Fibroblast of pulmonary artery (primary cell): ENCODE measurements at regions not wholly inside any gene's neighbourhood (a gene's known extent, or its start where the extent isn't known, plus 50 kb on each side); places are given as distances from the start of the nearest gene placed in this dataset.

Experiments
- DNase-seq: peaks from one replicate; pipeline ENCODE4 v3.0.0-alpha.2; 2010; ENCODE audit warnings: low read depth
- H3K4me3 ChIP-seq: replicated peaks from 2 replicates; pipeline ENCODE4 v1.5.1; 2011; ENCODE audit warnings: low read depth, mild to moderate bottlenecking, control low read depth, low read length, moderate library complexity
- TF ChIP-seq, protein P1 (sequence below): IDR thresholded peaks from 2 replicates; pipeline ENCODE4 v1.5.1; 2011; ENCODE audit warnings: mild to moderate bottlenecking, control low read depth, low read length, inconsistent platforms; ENCODE audit errors: missing control alignments

DNA sequence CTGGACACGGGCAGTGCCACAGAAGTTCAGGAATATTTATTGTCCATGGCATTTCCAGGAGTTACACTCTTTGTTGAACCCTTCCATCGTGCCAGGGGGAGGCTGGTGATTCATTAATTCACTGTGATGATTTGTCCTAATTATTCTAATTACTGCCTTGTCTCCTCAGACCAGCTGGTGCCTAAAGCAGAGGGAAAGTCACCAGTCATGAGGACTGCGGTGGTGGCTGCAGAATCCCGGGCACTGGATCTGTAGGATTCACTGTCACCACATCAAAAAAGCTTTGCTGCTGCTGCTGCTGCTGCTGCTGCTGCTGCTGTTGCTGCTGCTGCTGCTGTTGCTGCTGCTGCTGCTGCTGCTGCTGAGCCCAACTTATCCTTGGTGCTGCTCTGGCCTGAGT is 908.2 kb downstream of the TSN start:
- H3K4me3 ChIP-seq, result no peak overlapping the region
- TF ChIP-seq, protein P1, sequence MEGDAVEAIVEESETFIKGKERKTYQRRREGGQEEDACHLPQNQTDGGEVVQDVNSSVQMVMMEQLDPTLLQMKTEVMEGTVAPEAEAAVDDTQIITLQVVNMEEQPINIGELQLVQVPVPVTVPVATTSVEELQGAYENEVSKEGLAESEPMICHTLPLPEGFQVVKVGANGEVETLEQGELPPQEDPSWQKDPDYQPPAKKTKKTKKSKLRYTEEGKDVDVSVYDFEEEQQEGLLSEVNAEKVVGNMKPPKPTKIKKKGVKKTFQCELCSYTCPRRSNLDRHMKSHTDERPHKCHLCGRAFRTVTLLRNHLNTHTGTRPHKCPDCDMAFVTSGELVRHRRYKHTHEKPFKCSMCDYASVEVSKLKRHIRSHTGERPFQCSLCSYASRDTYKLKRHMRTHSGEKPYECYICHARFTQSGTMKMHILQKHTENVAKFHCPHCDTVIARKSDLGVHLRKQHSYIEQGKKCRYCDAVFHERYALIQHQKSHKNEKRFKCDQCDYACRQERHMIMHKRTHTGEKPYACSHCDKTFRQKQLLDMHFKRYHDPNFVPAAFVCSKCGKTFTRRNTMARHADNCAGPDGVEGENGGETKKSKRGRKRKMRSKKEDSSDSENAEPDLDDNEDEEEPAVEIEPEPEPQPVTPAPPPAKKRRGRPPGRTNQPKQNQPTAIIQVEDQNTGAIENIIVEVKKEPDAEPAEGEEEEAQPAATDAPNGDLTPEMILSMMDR, result no peak
- no peak for DNase-seq

DNA sequence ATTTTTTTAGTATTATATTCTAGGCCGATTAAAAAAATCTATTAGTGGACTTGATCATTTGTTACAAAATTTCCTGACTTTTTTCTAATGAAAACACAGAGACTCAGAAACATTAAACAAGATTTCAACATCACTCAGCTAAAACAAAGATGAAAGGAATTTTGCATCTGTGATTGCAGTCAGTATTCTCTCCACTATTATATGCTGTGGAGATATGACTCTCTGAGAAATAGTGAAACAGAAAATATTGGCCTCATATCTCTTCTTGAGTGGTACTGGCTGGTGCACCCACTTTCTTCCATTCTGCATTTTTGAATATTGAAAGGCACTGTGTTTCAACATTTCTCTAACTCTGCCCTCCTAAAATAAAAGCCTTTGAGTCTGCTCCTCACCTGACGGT is 914.2 kb downstream of the TSN start:
- TF ChIP-seq, protein P1, result no peak
- H3K4me3 ChIP-seq, result no peak overlapping the region
- no peak for DNase-seq

DNA sequence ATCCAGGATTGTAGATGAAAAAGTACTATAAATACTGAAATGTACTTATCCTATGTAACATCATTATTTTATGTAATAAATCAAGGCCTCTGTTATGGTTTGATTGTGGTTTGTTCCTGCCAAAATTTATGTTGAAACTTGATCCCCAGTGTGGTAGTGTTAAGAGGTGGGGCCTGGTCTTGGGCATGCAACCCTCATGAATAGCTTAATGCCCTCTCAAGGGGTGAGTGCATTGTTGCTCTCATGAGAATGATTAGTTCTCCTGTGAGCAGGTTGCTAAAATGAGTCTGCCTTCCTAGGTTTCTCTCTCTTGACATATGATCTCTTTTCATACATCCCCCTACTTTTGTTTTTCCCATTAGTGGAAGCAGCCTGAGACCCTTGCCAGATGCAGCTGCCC is 915.4 kb downstream of the TSN start:
- no peak for DNase-seq
- no peak overlapping the region for H3K4me3 ChIP-seq
- TF ChIP-seq, protein P1, result no peak

DNA sequence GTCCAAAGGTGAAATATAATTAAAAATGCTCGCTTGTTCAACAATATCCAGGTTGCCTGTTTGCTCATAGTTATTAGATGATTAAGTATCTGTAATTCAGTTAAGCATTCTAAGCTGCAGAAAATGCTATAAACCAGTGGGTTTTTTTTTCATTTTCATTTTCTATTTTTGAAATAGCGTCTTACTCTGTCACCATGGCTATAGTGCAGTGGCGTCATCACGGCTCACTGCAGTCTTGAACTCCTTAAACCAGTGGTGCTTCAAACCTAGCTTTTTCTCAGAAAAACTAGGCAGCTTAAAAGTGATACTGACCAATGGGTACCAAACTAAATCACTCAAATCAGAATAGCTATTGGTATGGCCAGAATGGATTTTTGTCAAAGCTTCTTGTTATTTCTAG is 925.2 kb downstream of the TSN start:
- no peak for DNase-seq
- TF ChIP-seq, protein P1, result no peak
- no peak overlapping the region for H3K4me3 ChIP-seq

DNA sequence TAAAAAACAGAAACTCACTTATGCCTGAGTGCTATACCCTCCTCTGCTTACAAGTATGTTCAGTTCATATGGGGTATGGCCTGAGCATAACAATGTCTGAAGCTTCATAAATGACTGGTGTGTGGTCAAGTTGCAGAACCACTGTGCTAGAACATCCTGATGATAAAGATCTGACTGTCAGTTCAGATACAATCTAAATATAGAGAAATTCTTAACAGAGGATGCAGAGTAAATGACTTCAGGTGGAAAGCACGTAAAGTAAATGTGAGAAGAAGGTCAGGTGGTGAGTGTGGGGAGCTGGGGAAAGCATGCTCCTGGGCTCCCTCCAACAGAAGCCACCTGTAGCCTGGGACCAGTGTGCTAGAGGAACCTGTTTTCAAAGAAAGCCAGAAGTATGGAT is 926.2 kb downstream of the TSN start:
- H3K4me3 ChIP-seq, result no peak overlapping the region
- TF ChIP-seq, protein P1, result no peak
- DNase-seq, result no peak

DNA sequence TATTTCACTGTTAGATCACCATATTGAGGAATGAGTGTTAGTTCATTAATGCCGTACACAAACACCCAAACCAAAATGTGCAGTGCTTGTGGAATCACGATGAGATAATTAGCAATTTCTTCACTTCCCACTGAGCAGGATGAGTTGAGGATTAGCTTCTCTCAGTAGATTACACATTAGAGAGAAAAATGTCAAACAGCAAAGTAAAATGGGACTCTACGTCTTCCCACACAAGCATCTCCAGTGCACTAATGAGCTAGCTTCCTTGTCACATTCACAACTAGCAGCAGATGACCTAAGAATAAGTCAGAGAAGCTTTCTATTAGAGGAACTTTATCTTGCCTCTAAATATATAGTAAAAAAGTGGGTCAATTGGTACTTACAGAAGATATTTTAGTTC is 926.9 kb downstream of the TSN start:
- no peak overlapping the region for H3K4me3 ChIP-seq
- TF ChIP-seq, protein P1, result no peak
- no peak for DNase-seq

DNA sequence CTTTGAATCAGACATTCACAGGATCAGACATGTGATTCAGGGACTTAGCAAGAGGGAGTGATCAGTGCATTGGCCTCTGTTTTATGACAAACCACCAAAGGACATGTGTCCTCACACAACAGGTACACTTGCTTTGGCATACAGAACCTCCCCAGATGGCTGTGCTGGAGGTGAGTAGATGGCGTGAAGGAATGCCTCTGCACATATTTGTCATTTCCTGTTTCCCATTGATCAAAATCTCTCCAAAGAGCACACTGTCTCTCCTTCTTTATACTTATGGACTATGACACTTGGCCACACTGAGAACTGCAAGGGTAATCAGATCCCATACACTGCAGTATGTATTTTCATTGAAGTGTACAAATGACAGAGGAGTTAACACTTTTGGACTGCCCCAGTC is 927.6 kb downstream of the TSN start:
- H3K4me3 ChIP-seq, result no peak overlapping the region
- TF ChIP-seq, protein P1, result no peak
- DNase-seq, result no peak
